HL-60 (cell line): ENCODE measurements at regions not wholly inside any gene's neighbourhood (a gene's known extent, or its start where the extent isn't known, plus 50 kb on each side); places are given as distances from the start of the nearest gene placed in this dataset.

Experiments used
- CTCF ChIP-seq: IDR thresholded peaks from one replicate; pipeline ENCODE4 v1.5.1; 2011; ENCODE audit warnings: low read length, control low read depth, inconsistent platforms; ENCODE audit not compliant: insufficient read depth
- GABPA ChIP-seq: IDR thresholded peaks from 2 replicates; pipeline ENCODE4 v1.6.1; 2012; ENCODE audit warnings: low read depth
- POLR2AphosphoS5 ChIP-seq: IDR thresholded peaks from 2 replicates; pipeline ENCODE4 v1.6.1; 2012; ENCODE audit warnings: low read depth
- REST ChIP-seq: IDR thresholded peaks from 2 replicates; pipeline ENCODE4 v1.6.1; 2012; ENCODE audit warnings: low read depth; ENCODE audit not compliant: insufficient replicate concordance

- TF ChIP-seq POLR2AphosphoS5 (no peak), CTCF (no peak), REST (no peak), GABPA (no peak)
Observed at GRCh38 chr6:11478586-11478985, 59.0 kb upstream of the TMEM170B start.
